Stimulated activated CD4-positive, alpha-beta T cell treated with anti-CD3 and anti-CD28 coated beads, Interleukin-4, amount 100 ng/mL, for 48 hours (primary cell): ENCODE measurements at regions not wholly inside any gene's neighbourhood (a gene's known extent, or its start where the extent isn't known, plus 50 kb on each side); places are given as distances from the start of the nearest gene placed in this dataset.

Experiments
- DNase-seq, 2 donors: peaks; one replicate each; pipeline ENCODE4 v3.0.0-alpha.2; 2020; ENCODE audit warnings: low read depth in 2 of 2

DNA sequence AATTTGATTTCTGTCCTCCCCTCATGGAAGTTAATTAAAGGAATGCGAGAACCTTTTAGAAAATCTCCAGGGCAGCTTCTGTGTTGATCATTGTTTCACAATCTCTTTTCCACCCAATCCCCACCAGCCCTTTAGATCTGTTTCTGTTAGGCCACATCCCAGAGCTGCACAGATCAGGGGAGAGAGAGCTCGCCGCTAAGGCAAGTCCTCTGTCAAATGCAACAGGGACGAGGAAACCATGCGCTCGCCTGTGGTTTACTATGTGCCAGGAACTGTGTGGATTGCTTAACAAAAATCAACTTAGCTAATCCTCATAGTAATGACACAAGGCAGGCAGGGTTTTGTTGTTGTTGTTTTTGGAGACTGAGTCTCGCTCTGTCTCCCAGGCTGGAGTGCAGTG is 115.4 kb downstream of the SALL1 start:
- no peak for DNase-seq

DNA sequence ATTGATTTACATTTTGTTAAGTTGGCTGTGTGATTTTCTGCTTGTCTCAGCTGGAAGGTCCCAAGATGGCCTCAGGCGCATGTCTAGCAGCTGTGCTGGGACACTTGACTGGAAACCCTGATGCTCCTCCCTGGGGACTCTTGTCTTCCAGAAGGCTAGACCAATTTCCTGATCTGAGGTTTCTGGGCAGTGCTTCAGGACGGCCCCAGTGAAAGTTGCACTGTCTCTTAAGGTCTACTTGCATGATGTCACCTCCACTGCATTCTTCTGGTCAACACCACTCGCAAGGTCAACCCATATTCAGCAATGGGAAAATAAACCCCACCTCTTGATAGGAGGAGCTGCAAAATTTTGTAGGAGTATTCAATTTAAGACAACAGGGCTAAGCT is 116.0 kb downstream of the SALL1 start:
- no peak for DNase-seq

DNA sequence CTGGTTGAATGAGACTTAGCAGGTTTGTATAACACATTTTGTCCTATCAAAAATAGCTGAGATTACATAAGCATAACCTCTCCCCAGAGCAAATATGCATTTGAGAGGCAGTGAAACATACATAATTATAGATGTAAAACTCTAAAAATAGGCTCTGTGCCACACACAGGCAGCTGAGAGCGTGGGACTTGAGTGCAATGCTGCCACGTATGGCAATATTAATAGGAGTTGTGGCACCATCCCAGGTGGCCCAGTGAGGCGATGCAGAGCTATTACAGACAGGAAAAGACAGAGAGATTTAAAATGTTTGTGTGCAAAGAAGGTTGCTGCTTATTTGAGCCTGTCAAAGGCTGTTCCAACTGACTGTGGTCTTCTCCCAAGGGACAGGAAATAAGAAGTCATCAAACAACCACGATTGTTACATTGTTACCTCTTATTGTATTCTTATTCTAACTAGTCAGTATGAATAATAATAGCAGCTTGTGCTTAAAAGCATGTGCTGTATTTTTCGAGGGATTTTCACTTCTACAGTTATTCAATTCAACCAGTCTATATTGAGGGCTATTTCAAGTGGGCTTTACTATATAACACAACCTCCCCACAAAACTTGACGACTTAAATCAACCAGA is 116.5 kb downstream of the SALL1 start:
- DNase-seq = no peak

DNA sequence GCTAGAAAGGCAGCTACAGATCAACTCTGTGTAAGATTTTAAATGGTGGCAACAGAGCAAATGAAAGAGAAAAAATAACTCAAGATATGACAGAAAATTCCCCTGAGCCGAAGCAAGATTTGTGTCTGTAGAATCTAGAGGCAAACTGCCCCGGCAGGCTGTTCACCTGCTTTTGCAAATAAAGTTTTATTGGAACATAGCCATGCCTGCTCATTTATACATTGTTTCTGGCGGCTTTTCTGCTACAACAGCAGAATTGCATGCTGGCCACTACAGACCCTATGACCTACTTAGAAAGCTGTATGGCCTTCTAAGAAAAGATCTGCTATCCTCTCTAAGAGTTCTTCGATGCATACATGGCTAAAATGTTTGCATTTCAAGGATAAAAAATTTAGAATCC is 119.5 kb downstream of the SALL1 start:
- no peak for DNase-seq

DNA sequence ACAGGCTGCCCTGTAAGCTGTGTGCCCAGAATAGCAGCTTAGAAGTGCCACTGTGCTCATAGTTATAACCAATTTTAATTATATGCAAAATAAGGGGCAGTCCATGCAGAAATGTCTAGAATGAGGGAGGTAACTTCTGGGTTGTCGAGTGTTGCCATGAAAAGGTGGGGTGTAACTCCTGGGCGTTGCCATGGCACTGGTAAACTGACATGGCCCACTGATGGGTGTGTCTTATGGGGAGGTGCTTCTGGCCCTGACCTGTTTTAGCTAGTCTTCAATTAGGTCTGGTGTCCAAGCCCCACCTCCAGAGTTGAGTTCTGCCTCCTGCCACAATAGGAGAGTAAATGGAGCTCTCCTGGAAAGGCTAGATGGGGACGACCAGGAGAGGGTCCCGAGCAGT is 120.6 kb downstream of the SALL1 start:
- DNase-seq = no peak

DNA sequence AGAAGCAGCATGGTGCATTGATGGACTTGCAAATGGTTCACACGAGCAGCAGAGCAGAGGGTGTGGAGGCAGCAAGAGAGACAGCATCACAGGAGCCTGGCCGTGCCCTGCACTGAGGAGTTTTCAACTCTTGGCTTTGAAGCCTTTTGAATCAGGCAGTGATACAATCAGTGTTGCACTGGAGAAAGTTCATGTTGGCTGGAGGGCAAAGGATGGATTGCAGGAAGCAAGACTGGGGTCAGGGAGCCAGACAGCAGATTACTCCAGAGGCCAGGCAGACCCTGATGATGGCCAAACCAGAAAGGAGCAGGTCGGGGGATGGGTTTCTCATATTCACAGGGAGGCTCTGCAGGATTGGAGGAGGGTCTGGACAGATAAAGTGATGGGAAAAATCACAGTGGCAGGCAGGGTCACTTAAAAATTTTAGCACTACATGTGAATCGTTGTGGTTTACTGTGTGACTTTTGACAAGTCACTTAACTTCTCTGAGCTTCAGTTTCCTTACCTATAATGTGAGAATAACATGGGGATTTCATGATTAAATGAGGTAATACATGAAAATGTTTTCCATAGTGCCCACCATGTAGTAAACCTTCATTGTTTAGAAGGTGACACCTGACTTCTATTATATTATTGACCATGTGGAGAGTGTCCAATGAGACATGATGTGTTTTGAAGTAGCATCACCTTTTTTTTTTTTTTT is 125.3 kb downstream of the SALL1 start:
- no peak for DNase-seq

DNA sequence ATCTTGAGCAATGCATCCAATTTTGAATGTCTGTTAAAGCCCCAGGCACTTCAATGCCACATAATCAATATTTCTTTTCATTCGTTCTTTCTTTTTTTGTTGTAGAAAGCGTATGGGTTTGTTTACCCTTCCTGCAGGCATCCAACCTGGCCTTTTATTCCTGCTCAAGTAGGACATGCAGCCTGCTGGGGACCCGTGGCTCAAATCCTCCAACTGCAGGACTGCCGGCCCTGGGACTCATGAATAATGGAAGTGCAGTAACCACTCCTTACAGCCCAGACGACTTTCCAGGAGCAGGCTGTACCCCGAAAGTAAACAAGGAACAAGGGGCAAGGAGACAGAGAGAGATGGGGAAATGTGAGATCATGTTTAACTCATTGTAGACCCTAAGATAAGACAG is 126.4 kb downstream of the SALL1 start:
- DNase-seq = no peak

DNA sequence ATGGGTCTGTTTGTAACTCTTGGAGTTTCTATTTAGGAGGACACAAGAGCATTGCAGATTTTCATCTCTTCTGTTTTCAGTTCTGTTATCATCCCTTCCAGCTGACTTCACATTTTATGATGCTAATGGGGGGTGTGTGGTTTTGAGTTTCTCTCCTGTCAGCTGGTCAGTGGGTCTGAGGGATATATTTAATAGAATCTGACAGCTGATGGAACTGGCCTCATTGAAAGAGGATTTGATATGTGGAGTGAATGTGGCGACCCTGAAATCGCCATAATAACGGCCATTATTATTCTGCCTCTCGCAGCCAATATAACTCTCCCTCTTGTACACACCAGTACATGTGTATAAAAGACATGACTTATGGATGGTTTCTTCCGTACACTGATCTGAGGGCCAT is 128.1 kb downstream of the SALL1 start:
- no peak for DNase-seq

DNA sequence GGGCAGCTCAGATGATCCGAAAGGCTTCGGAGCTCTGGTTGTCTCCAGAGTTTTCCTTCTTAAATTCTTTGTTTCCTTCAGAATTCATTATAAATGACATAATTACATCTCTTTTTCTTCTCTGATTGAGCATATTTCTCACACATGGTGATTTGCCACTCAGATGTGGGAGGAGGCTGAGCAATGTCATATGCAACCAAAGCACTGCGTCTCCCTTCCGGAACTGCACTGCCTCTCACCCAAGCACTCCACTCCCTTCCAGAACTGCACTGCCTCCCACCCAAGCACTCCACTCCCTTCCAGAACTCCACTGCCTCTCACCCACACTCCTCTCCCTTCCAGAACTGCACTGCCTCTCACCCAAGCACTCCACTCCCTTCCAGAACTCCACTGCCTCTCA is 131.5 kb downstream of the SALL1 start:
- DNase-seq = no peak

DNA sequence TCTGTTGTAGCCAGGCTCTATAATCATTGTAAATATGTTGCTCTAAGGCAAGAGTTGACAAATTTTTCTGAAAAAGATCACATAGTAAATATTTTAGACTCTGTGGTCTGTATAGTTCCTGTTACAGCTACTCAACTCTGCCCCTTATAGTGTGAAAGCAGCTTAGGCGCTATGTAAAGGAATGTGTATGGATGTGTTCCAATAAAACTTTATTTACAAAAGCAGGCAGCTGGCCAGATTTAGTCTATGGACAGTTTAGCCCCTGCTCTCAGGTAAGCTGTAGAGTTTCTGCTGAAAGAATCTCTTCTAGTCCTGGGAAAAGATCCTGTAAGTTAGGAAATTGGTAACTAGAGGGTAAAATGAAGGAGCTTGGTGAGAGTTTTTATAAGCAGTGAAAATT is 133.1 kb downstream of the SALL1 start:
- DNase-seq = no peak

DNA sequence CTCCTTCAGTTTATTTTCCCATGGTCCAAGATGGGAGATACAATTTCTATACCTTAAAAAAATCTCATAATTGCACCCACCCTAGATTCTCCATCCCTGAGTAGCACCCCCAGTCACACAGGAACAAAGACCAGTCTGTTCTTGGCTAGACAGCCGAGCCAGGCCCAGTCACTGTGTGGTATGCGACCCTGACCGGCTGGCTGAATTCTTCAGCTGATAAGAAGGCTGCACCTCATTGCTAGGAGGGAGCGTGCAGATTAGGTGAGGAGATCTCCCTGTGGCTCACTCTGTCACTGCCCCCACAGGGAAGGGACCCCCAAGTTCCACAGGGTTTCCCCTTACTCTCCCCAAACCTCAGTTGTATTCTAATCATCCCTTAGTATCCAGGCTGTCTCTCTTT is 138.7 kb downstream of the SALL1 start:
- DNase-seq = no peak

DNA sequence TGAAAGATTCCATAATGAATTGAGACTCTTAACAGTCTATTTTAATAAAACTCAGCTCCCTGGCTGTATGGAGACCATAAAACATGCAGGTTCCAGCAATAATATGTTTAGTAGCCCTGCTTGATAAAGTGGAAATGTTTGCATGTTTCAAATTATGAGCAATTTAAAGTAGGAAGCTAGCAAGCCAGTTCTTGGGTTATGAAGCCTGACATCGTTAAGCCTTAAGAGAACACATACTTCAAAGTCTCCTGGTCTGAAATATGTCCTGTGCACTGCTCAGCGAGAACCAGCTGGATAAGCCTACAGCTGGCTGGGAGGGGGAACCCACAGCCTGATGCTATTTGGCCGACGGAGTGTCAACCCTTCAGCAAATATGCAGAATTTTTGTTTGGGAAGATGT is 140.3 kb downstream of the SALL1 start:
- DNase-seq = no peak

DNA sequence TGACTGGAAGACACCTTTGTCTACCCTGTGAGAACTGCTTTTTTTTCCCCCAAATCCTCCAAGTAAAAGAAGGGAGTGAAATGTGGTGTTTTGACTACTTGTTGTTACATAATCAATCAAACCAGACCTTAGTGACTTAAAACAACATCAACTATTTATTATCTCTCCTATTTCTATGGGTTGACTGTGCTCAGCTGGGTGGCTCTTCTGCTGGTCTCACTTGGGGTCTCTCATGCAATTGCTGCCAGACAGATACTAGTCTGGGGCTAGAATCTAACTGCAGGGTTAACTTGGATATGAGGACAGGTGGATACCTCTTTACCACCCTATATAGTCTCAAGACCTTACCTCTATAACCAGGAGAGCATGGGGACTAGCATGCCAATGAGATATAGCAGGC is 141.3 kb downstream of the SALL1 start:
- no peak for DNase-seq

DNA sequence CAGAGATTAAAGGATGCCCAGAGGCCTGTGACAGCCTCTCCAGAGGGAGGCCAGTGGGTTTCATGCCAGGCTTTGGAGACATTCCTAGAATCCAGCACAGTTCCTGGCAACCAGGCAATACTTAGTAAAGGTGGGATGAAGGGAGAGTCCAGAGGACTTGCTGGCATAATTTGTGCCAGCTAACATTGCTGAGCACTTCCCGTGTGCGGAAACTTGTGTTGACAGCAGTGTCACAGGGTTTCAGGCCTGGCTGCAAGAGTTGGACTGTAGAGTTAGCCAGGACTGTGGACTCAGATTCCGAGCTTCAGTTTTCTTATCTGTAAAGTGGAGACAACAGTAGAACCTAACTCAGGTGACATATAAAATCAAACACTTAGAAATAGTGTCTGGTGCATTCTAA is 141.7 kb downstream of the SALL1 start:
- DNase-seq = no peak

DNA sequence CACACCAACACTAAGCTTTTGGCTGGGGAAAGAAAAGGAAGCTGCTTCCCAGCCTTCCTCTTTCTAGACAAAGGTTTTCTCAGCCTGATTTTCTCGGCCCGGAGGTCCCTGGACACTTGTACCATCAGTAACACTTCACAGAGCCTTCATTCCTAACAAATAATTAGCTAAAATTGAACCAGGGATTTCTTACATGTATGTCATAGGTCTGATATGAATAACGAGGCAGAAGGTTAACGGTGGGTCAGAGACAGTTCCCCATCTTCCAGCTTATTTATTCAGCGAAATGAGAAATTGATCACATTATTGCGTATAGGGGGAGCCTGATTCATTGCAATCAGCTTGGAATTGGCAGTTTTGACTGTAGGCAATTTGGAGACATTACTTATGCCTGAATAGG is 142.5 kb downstream of the SALL1 start:
- no peak for DNase-seq

DNA sequence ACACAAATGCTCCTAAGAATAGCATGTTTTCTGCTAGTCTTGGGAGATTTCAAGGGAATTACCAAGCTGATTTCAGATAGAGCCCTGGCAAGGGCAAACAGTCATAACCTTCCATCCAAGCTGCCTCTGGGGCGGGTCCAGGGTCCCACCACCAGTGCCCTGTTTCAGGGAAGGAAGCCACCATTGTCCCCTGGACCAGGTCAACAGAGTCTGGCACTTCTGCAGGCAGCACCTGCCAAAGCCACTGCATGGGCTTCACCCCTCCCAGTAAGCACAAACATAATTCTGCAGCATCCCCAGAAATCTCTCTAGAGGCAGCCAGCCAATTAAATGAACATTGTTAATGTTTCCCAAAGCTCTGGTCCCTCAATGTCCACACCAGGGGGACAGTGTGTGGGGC is 143.0 kb downstream of the SALL1 start:
- DNase-seq = no peak

DNA sequence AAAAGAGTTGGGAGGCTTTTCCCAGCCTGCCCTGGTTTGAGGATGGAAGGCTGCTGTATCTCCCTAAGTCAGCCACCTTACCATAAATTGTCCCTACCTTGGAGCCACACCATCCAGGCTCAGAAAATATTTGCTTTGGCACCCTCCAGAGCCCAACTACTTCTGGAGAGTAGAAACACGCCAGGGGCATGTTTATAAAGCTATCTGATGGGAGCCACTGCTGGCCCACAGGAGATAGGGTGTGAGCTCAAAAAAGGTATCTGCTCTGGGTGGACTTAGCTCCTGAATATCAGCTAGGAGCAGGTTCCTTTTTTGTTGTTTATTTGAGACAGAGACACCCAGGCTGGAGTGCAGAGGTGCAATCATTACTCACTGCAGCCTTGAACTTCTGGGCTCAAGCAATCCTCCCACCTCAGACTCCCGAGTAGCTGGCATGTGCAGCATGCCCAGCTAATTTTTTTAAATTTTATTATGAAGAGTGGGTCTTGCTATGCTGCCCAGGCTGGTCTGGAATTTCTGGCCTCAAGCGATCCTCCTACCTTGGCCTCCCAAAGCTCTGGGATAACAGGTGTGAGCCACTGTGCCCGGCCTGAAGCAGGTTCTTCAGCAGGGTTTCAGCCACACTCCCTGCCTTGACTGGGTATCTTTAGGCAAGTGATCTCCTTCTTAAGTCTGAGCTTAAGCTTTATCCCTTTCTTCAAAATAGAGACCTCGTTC is 147.1 kb downstream of the SALL1 start:
- DNase-seq = no peak

DNA sequence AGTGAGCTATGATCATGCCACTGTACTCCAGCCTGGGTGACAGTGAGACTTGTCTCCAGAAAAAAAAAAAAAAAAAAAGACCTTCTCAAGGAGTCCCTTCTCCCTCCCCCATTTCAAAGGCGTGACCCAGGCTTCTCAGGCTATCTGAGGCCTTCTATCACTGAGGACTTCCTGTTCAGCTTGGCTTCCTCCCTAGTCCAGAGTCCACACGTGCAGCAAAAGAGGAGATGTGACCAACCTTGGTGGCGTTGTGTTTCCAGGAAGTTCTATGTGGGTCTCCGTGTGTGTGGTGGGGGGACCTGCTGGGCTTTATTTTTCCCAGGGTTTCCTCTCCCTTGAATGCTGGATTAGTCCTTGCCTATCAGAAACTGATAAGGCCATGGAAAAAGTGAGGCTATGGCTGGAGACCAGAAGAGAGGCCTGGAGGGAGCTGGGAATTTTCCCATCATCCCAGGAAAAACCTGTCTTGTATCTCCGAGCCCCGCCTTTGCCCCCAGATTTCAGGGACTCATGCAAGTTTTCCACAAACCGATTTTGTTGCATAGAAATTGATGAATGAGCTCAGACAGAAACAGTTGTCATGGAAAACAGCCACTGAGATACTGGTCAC is 148.1 kb downstream of the SALL1 start:
- no peak for DNase-seq

DNA sequence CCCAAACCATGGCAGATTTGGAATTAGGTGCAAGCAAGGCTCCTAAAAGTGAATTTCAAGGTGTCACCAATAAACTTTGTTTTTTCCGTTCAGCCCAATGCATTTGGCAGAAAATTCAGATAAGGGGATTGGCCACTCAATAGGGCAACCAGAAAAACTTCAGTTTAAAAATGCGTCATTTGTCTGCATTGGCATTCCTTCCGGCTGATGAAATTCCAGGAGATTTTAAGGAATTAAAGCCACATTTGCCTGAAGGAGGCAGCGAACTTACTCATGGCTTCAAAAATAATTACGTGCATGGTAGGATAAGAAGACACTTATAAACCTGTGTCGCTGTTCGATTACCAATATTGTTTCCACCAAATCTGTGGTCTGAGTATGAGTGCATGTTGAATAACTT is 151.9 kb downstream of the SALL1 start:
- no peak for DNase-seq

DNA sequence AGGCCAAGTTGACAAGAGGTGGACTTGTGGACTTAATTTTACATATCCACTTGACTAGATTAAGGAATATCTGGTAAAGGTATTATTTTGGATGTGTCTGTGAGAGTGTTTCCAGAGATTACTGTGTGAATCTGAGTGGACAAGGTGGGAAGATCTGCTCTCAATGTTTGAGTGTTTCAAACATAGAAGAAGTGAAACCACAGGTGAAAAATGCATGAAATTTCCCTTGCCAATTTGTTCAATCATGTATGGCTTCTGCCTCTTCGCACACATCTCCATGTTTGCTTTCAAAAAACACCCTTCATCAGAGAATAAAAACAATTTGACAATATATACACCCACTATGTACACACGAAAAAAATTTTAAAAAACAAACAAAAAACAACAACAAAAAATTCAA is 152.7 kb downstream of the SALL1 start:
- no peak for DNase-seq

DNA sequence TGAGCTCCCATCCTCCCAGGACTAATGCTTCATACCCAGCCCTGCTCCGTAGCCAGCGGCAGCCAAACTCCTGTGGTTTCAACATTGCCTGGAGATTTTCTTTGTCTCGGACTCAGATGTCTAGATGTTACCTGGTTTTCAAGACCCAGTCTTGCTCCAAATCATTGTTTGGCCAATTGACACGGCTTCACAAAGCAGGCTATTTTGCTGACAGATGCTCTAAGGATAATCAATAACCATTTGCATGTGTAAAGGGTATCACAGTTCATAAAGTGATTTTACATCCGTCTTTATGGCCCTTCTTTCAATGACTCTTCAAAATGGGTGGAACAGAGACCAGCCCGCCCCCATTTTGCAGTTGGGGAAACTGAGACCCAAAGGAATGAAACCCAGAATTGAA is 153.4 kb downstream of the SALL1 start:
- no peak for DNase-seq

DNA sequence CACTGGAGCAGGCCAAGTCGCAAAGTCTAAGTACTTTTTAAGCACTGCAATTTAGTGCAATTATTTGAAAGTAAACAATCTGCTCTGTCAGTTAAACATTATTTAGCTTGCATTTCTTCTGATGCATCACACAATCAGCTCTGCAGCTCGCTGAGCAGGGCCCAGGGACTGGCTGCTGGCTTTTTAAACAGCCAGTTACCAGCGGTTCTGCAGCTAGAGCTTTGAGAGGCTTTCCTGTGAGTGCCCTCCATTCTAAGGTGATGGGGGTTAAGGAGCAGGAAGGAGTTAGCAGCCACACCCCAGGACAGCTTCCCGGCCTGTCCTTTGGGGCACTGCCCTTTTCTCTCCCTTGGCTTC is 154.3 kb downstream of the SALL1 start:
- DNase-seq = no peak
